ENCODE measurements at regions not wholly inside any gene's neighbourhood (a gene's known extent, or its start where the extent isn't known, plus 50 kb on each side); places are given as distances from the start of the nearest gene placed in this dataset.
"Not testable (repeated sequence)": the region's sequence is repeated elsewhere in the genome, so short reads cannot be mapped to it uniquely, and the experiment has no call there.

DNA sequence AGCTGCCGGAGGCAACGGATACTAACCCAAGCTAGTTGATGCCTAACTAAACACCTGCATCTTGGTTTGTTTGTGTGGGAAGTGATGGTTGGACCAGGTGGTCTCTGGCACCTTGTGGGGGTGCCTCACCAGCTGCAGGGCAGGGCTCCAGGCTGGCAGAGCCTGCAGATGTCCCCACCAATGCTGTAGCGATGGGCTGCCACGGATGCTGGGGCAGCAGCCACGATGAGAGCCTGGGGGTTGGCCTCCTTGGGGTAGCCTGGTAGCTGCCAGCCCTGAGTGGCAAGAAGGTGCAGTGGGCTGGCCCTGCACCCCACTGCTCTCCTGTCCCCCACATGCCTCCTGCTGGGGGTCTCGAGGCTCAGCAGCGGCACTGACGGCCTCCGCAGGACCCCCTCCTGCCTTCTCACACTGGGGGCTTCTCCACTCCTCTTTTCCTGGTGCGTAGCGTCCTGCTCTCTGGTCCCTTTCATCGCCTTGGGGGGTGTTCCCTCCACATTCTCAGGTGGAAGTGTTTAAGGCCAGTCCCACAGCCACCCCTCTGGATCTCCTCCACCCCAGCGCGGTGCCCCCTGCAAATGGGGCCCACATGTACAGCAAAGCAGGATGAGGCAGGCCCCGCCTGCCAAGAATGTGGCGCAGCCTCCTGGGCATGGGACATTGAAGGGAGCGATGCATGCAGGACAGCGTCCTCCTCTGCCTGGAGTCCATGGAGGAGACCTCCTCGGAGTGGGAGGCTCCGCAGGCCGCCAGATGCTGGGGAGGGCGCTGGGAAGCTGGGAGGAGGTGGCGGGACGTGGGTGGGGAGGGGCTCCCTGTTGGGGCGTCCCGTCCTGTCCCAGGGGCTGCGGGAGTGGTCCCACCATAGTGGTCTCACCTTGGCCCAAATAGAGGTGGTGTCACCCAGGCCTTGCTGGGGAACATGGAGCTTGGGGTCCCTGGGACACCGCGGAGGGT lies 173.1 kb downstream of the ASB1 start:
- DNase-seq (ENCODE audit: low read depth) = no peak

- no peak for DNase-seq (ENCODE audit: low read depth)
Measured at GRCh38 chr2:238600506-238601432, 174.0 kb downstream of the ASB1 start.

- no peak for DNase-seq (ENCODE audit: low read depth)
Measured at GRCh38 chr2:238601433-238602222, 174.9 kb downstream of the ASB1 start.

DNA sequence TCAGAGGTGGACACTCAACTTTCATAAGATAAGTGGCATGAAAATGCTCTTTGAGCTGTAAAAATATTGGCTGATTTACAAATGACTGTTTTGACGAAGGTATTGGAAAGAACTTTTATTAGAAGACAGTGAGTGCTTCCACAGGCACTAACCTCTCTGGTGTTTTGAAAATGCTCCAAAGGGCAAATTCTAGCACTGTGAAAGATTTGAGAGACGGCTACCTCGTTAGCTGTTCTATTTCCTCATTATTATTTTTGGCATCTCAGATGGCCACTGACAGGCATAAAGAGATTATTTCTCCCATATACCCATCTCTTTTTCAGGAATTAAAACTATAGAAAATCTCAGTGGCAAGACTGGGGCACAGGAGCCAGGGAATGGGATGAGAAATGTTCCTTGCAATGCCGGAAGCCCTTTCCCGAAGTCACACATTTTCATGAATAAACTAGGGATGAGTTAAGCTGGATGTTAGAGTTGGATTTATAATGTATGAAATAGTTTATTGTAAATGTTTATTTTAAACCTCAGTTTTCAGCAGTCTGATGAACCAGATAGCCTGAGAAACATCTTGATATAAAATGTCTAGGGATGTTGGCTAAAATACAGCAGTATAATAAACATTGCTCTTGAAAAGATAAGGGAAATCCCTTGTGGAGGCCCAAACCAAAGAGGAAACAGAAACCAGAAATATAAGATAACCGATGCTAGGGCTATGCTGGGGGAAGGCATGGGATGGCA lies 175.7 kb downstream of the ASB1 start:
- no peak for DNase-seq (ENCODE audit: low read depth)

GRCh38 chr2:238603596-238603995 lies 176.9 kb downstream of the ASB1 start:
- no peak for DNase-seq (ENCODE audit: low read depth)

DNA sequence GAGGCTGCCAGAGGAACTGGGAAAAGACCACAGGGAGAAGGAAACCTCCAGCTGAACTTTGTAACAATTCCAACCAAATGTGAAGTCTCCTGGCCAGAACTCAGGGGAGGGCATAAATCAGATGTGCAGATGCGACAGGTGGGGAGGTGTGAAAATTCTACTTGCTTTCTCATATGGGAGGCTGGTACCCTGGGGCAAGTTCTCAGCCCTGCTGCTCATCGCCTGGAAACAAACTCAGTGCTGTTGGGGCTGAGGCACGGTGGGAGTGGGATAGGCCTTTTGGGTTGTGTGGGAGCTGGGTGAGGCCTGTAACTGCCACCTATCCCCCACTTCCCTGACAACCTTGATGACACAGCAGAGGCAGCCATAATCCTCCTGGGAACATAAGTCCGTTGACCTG lies 179.6 kb downstream of the ASB1 start:
- no peak for DNase-seq (ENCODE audit: low read depth)

DNA sequence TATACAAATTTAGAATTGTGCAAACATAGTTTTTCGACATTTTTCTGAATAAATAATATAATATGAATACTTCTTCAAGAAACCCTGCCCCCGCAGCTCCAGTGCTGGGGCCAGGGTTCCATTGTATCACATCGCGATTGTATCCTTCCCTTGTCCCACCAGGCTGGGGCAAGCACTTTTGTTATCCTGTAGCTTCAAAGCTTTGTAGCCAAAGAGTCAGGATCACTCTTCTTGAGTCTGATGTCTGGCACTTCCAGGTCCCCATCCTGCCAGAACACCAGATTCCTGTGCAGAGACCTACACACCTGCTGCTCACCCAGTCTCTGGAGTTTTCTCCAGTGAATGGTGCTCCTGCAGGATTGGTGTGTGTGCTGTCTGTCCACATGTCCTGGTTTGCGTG lies 186.9 kb downstream of the ASB1 start:
- no peak for DNase-seq (ENCODE audit: low read depth)

DNA sequence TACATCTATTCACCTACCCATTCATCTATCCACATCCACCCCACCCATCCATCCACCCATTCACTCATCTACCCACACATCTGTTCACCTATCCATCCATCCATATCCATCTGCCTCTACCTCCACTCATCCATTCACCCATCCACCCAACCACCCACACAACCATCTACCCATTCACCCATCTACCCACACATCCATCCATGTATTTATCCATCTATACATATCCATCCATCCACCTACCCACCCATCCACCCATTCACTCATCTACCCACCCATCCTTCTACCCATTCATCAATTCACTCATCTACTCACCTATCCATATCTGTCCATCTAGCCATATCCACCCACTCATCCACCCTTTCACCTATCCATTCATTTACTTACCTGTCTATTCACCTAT lies 187.6 kb downstream of the ASB1 start:
- no peak for DNase-seq (ENCODE audit: low read depth)

DNA sequence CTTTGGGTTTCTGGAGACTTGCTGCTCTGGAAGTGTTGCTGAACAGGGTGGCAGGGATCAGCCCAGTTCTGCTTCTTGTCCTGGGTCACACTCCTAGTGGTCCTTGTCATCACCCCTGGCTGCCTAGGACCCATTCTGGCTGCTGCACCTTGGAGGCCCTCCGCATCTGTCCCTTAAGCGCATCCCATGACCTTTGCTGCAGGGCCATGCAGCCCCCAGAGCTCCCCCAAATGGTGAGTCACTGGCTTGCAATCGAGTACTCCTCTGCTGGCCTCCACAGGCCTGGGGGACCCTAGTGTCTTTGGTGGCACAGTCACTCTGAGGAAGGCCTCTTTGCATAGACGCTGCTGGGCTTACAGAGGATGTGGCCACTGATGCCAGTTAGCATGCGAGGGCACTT lies 188.5 kb downstream of the ASB1 start:
- DNase-seq (ENCODE audit: low read depth) = no peak

DNA sequence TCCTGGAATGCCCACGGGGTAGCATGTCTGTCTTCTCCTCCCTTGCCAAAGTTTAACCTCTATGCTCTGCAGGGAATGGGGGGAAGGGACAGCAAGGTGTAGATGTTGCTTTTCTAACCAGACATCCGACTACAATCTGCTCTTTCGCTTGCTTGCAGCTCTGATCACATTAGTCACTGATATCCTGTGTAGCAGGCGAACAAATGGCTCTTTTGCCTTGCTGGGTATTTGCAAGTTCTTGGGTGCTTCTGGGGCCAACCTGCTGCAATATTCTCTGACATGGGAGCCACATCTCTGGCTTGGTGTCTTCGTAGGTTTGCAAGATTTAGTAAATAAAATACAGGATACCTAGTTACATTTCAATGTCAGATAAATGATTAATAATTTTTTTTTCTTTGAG lies 190.0 kb downstream of the ASB1 start:
- no peak for DNase-seq (ENCODE audit: low read depth)

GRCh38 chr2:238618494-238619283 lies 192.0 kb downstream of the ASB1 start:
- not testable (repeated sequence) for DNase-seq (ENCODE audit: low read depth)

DNA sequence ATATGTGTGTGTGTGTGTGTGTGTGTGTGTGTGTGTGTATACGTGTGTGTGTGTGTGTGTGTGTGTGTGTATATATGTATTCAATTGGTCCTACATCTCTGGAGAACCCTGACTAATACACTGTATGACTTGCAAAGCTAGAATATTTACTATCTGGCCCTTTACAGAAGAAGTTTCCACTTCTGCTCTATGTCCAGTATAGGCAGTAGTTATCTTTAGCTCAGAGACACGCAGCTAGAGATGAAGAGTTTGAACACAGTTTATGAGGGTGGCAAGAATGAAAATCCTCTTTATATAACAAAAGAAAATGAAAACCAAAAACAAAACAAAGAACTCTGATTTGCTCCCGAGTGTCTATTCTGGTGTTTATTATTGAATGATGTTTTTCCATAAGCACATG lies 201.2 kb downstream of the ASB1 start:
- DNase-seq (ENCODE audit: low read depth) = no peak

DNA sequence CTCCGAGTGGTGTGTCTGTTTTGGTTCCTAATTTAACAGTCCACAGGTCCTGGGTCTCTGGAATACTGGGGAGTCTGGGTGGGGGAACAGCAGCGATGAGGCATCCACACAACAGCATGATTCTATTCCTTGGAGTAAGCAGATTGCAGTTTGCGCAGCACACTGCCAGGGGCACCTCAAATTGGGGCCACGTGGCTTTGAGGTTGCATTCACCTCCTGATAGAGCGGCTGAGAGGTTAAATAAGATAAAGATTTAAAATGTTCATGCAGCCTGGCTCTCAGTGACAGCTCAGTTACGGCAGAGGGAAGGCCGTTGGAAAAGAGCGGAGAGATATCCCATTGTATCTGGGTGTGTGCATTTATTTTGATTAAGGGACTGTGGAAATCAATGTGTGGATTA lies 202.3 kb downstream of the ASB1 start:
- DNase-seq (ENCODE audit: low read depth) = no peak

- DNase-seq (ENCODE audit: low read depth) = no peak
Measured at GRCh38 chr2:238631491-238632180, 204.9 kb downstream of the ASB1 start.

- no peak for DNase-seq (ENCODE audit: low read depth)
Measured at GRCh38 chr2:238632181-238633060, 205.7 kb downstream of the ASB1 start.

DNA sequence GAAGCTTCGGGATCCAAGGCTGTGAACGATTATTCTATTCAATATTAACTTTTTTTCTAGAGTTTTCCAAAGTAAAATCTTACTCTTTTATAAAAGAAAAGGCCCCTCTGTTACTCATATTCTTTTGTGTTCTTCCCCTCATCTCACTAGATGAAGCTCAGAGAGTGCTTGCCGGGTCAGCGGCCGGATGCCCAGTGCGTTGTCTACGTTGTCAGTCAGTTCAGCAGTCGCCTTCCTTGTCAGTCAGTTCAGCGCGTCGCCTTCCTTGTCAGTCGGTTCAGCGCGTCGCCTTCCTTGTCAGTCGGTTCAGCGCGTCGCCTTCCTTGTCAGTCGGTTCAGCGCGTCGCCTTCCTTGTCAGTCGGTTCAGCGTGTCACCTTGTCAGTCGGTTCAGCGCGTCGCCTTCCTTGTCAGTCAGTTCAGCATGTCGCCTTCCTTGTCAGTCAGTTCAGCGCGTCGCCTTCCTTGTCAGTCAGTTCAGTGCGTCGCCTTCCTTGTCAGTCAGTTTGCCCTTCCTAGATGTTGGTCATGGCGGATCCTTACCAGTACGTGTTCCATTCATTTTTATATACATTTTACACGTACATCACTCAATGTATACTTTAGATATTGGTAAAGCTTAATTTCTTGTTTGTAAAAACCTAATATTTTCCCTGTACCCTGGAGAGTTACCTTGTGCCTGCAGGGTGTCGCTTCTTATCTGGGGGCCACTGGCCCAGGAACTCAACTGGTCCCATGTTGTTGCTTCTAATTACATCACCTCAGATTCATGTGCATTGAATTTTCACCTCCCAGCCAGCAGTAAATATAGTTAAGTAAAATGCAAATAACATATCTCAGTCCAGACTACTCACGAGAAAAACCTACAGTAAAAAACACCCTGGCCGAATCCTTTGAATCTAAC lies 206.9 kb downstream of the ASB1 start:
- no peak for DNase-seq (ENCODE audit: low read depth)

GRCh38 chr2:238634701-238635357 lies 208.1 kb downstream of the ASB1 start:
- no peak for DNase-seq (ENCODE audit: low read depth)

All from activated T-helper 1 cell treated with Interleukin-2 at 50 U/mL for 16 hours (primary cell).